ENCODE measurements at regions not wholly inside any gene's neighbourhood (a gene's known extent, or its start where the extent isn't known, plus 50 kb on each side); places are given as distances from the start of the nearest gene placed in this dataset.

- H3K36me3 Mint-ChIP-seq: no peaks in the 10 kb centered on the region
- no peak for DNase-seq
- no peak overlapping the region for H3K4me3 Mint-ChIP-seq
- H3K27ac Mint-ChIP-seq: no peak overlapping the region
- no peaks in the 10 kb centered on the region for H3K4me1 Mint-ChIP-seq
- H3K9me3 Mint-ChIP-seq: no peaks in the 10 kb centered on the region
- peaks cover 3 to 4% (median 4%) of the 10 kb centered on the region in 3 donors for H3K27me3 Mint-ChIP-seq (ENCODE audit: low read depth in 3 of 3)
These were observed 450.7 kb downstream of the TYW1 start for GRCh38 chr7:67447297-67447696.

GRCh38 chr7:67448271-67448670, 451.6 kb downstream of the TYW1 start:
- Mint-ChIP-seq H3K27me3 (ENCODE audit: low read depth in 3 of 3) (peaks cover 3 to 6% (median 4%) of the 10 kb centered on the region in 3 donors), H3K36me3 (no peaks in the 10 kb centered on the region), H3K4me1 (no peaks in the 10 kb centered on the region), H3K9me3 (no peaks in the 10 kb centered on the region), H3K4me3 (no peak overlapping the region), H3K27ac (no peak overlapping the region)
- DNase-seq: no peak

GRCh38 chr7:67450171-67450570, 453.5 kb downstream of the TYW1 start:
- Mint-ChIP-seq H3K36me3 (no peaks in the 10 kb centered on the region), H3K4me3 (no peak overlapping the region), H3K27me3 (ENCODE audit: low read depth in 3 of 3) (peaks cover 5 to 8% (median 6%) of the 10 kb centered on the region in 3 donors), H3K27ac (no peak overlapping the region), H3K9me3 (no peaks in the 10 kb centered on the region), H3K4me1 (peaks cover 10% of the 10 kb centered on the region in 2 donors)
- DNase-seq: no peak

GRCh38 chr7:67451306-67451705, 454.7 kb downstream of the TYW1 start:
- Mint-ChIP-seq H3K27me3 (ENCODE audit: low read depth in 3 of 3) (peaks cover 5 to 8% (median 5%) of the 10 kb centered on the region in 3 donors), H3K36me3 (no peaks in the 10 kb centered on the region), H3K27ac (no peak overlapping the region), H3K4me1 (peaks cover 10% of the 10 kb centered on the region in 2 donors), H3K9me3 (no peaks in the 10 kb centered on the region), H3K4me3 (no peak overlapping the region)
- DNase-seq: no peak

- DNase-seq: no peak
- peaks cover 10% of the 10 kb centered on the region in 2 donors for H3K4me1 Mint-ChIP-seq
- peaks cover 5 to 9% (median 8%) of the 10 kb centered on the region in 3 donors for H3K27me3 Mint-ChIP-seq (ENCODE audit: low read depth in 3 of 3)
- H3K36me3 Mint-ChIP-seq: no peaks in the 10 kb centered on the region
- no peak overlapping the region for H3K27ac Mint-ChIP-seq
- no peaks in the 10 kb centered on the region for H3K9me3 Mint-ChIP-seq
- H3K4me3 Mint-ChIP-seq: no peak overlapping the region
These were observed 455.9 kb downstream of the TYW1 start for GRCh38 chr7:67452516-67453026.

GRCh38 chr7:67453580-67454380, 457.1 kb downstream of the TYW1 start:
- H3K36me3 Mint-ChIP-seq: no peaks in the 10 kb centered on the region
- H3K9me3 Mint-ChIP-seq: peaks cover 0 to 3% (median 0%) of the 10 kb centered on the region in 6 donors
- peak overlapping the region in 1 of 5 donors; percentile 30 for H3K4me3 Mint-ChIP-seq
- H3K27me3 Mint-ChIP-seq (ENCODE audit: low read depth in 3 of 3): peaks cover 5 to 9% (median 8%) of the 10 kb centered on the region in 3 donors
- H3K4me1 Mint-ChIP-seq: peaks cover 10% of the 10 kb centered on the region in 2 donors
- DNase-seq: no peak
- peak overlapping the region in 1 of 6 donors; percentile 34 for H3K27ac Mint-ChIP-seq

- Mint-ChIP-seq H3K36me3 (no peaks in the 10 kb centered on the region), H3K4me1 (peaks cover 10% of the 10 kb centered on the region in 2 donors), H3K27me3 (ENCODE audit: low read depth in 3 of 3) (peaks cover 5 to 11% (median 8%) of the 10 kb centered on the region in 3 donors), H3K9me3 (peaks cover 0 to 3% (median 0%) of the 10 kb centered on the region in 6 donors), H3K4me3 (no peak overlapping the region), H3K27ac (no peak overlapping the region)
- DNase-seq: no peak
These were observed 458.9 kb downstream of the TYW1 start for GRCh38 chr7:67455508-67455907.

- Mint-ChIP-seq H3K4me1 (no peaks in the 10 kb centered on the region), H3K4me3 (no peak overlapping the region), H3K9me3 (peaks cover 0 to 4% (median 0%) of the 10 kb centered on the region in 6 donors), H3K27me3 (ENCODE audit: low read depth in 3 of 3) (peaks cover 1 to 4% (median 3%) of the 10 kb centered on the region in 3 donors), H3K27ac (no peak overlapping the region), H3K36me3 (no peaks in the 10 kb centered on the region)
- no peak for DNase-seq
These were observed 466.2 kb downstream of the TYW1 start for GRCh38 chr7:67462781-67463191.

- Mint-ChIP-seq H3K36me3 (no peaks in the 10 kb centered on the region), H3K4me1 (no peaks in the 10 kb centered on the region), H3K27me3 (ENCODE audit: low read depth in 3 of 3) (peaks cover 1 to 4% (median 3%) of the 10 kb centered on the region in 3 donors), H3K4me3 (no peak overlapping the region), H3K9me3 (peaks cover 0 to 5% (median under 1%) of the 10 kb centered on the region in 6 donors), H3K27ac (no peak overlapping the region)
- no peak for DNase-seq
These were observed 466.7 kb downstream of the TYW1 start for GRCh38 chr7:67463316-67463715.

GRCh38 chr7:67463983-67464382, 467.4 kb downstream of the TYW1 start:
- no peak for DNase-seq
- Mint-ChIP-seq H3K36me3 (no peaks in the 10 kb centered on the region), H3K27me3 (ENCODE audit: low read depth in 3 of 3) (peaks cover 3 to 4% (median 3%) of the 10 kb centered on the region in 3 donors), H3K4me1 (no peaks in the 10 kb centered on the region), H3K9me3 (peaks cover 0 to 5% (median 0%) of the 10 kb centered on the region in 6 donors), H3K4me3 (no peak overlapping the region), H3K27ac (no peak overlapping the region)

- Mint-ChIP-seq H3K4me1 (no peaks in the 10 kb centered on the region), H3K9me3 (peaks cover 0 to 3% (median under 1%) of the 10 kb centered on the region in 6 donors)
These were observed 469.5 kb downstream of the TYW1 start for GRCh38 chr7:67466109-67466508.

GRCh38 chr7:67470256-67470751, 473.7 kb downstream of the TYW1 start:
- H3K27ac Mint-ChIP-seq: no peak overlapping the region
- H3K9me3 Mint-ChIP-seq: peaks cover 0 to 3% (median under 1%) of the 10 kb centered on the region in 6 donors
- H3K4me3 Mint-ChIP-seq: no peak overlapping the region

More at GRCh38 chr7:67466109-67466508, 469.5 kb downstream of the TYW1 start:
- Mint-ChIP-seq H3K36me3 (no peaks in the 10 kb centered on the region), H3K27ac (no peak overlapping the region), H3K27me3 (ENCODE audit: low read depth in 3 of 3) (peaks cover 0 to 4% (median 3%) of the 10 kb centered on the region in 3 donors), H3K4me3 (no peak overlapping the region)
- no peak for DNase-seq

GRCh38 chr7:67475293-67475692, 478.7 kb downstream of the TYW1 start:
- no peaks in the 10 kb centered on the region for H3K9me3 Mint-ChIP-seq
- no peaks in the 10 kb centered on the region for H3K36me3 Mint-ChIP-seq
- peaks cover 0 to 2% (median 0%) of the 10 kb centered on the region in 3 donors for H3K27me3 Mint-ChIP-seq (ENCODE audit: low read depth in 3 of 3)
- no peak overlapping the region for H3K4me3 Mint-ChIP-seq
- no peak overlapping the region for H3K27ac Mint-ChIP-seq
- H3K4me1 Mint-ChIP-seq: no peaks in the 10 kb centered on the region
- no peak for DNase-seq

More at GRCh38 chr7:67470256-67470751, 473.7 kb downstream of the TYW1 start:
- Mint-ChIP-seq H3K27me3 (ENCODE audit: low read depth in 3 of 3) (peaks cover 0 to 4% (median 0%) of the 10 kb centered on the region in 3 donors), H3K36me3 (no peaks in the 10 kb centered on the region), H3K4me1 (no peaks in the 10 kb centered on the region)
- no peak for DNase-seq

- H3K9me3 Mint-ChIP-seq: no peaks in the 10 kb centered on the region
- DNase-seq: no peak
- H3K4me3 Mint-ChIP-seq: no peak overlapping the region
- no peaks in the 10 kb centered on the region for H3K36me3 Mint-ChIP-seq
- no peak overlapping the region for H3K27ac Mint-ChIP-seq
- no peaks in the 10 kb centered on the region for H3K4me1 Mint-ChIP-seq
- H3K27me3 Mint-ChIP-seq (ENCODE audit: low read depth in 3 of 3): peaks cover 1 to 5% (median 2%) of the 10 kb centered on the region in 3 donors
These were observed 481.4 kb downstream of the TYW1 start for GRCh38 chr7:67478066-67478465.

Measured in immature natural killer cell (primary cell).